ENCODE measurements at regions not wholly inside any gene's neighbourhood (a gene's known extent, or its start where the extent isn't known, plus 50 kb on each side); places are given as distances from the start of the nearest gene placed in this dataset.

DNA sequence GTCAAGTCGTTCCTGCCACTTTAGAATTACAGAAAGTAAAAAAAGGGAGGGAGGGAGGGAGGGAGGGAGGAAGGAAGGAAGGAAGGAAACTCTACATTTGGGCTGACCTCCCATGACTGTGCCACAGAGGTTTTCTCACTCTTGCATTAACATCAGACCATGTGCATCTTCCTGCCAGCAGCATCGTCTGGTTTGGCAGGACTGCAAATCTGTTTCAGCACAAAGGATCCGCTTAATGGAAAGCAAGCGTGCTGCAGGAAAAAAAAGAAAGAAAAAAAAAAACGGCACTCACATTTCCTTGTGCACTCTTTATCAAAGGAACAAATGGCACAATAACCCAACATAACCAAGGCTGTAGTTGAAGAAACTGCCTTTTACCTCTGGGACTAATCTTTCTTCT, 148.8 kb upstream of the HES1 start:
- Mint-ChIP-seq H3K27ac (no peak overlapping the region), H3K4me1 (peaks cover 7% of the 10 kb centered on the region; the same call in 2 of the 3 replicates), H3K4me3 (no peak overlapping the region), H3K36me3 (ENCODE audit: low read depth) (no peaks in the 10 kb centered on the region), H3K27me3 (ENCODE audit: insufficient read depth, low read depth, poor library complexity) (peaks cover 5% of the 10 kb centered on the region), H3K9me3 (peaks cover 3% of the 10 kb centered on the region; the same call in 1 of the 3 replicates)
- Histone ChIP-seq H3K27ac (ENCODE audit: low read depth) (no peak overlapping the region), H3K9me2 (ENCODE audit: insufficient read depth) (no peaks in the 10 kb centered on the region), H3K27me3 (ENCODE audit: insufficient read depth) (no peaks in the 10 kb centered on the region), H3K4me1 (ENCODE audit: insufficient read depth) (no peaks in the 10 kb centered on the region), H3K36me3 (ENCODE audit: insufficient read depth) (no peaks in the 10 kb centered on the region), H3K79me2 (replicated peaks; ENCODE audit: insufficient read depth) (no peaks in the 10 kb centered on the region), H3K4me2 (no peak overlapping the region), H3F3A (replicated peaks; ENCODE audit: low read depth) (no peaks in the 10 kb centered on the region), H4K20me1 (replicated peaks; ENCODE audit: insufficient read depth) (no peaks in the 10 kb centered on the region), H2AFZ (0 out of 2 replicates have a peak overlapping the region, but pooled peaks have one; percentile 3), H3K4me3 (no peak overlapping the region)
- TF ChIP-seq ZNF331 (CRISPR knock-in tag; IDR thresholded peaks at IDR 0.05; ENCODE audit: low read depth): no peak
- TF ChIP-seq, protein P1, sequence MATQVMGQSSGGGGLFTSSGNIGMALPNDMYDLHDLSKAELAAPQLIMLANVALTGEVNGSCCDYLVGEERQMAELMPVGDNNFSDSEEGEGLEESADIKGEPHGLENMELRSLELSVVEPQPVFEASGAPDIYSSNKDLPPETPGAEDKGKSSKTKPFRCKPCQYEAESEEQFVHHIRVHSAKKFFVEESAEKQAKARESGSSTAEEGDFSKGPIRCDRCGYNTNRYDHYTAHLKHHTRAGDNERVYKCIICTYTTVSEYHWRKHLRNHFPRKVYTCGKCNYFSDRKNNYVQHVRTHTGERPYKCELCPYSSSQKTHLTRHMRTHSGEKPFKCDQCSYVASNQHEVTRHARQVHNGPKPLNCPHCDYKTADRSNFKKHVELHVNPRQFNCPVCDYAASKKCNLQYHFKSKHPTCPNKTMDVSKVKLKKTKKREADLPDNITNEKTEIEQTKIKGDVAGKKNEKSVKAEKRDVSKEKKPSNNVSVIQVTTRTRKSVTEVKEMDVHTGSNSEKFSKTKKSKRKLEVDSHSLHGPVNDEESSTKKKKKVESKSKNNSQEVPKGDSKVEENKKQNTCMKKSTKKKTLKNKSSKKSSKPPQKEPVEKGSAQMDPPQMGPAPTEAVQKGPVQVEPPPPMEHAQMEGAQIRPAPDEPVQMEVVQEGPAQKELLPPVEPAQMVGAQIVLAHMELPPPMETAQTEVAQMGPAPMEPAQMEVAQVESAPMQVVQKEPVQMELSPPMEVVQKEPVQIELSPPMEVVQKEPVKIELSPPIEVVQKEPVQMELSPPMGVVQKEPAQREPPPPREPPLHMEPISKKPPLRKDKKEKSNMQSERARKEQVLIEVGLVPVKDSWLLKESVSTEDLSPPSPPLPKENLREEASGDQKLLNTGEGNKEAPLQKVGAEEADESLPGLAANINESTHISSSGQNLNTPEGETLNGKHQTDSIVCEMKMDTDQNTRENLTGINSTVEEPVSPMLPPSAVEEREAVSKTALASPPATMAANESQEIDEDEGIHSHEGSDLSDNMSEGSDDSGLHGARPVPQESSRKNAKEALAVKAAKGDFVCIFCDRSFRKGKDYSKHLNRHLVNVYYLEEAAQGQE (IDR thresholded peaks at IDR 0.05; ENCODE audit: unreplicated experiment): no peak
- TF ChIP-seq NANOG (IDR thresholded peaks at IDR 0.05; ENCODE audit: borderline replicate concordance): no peak
- no peak for TF ChIP-seq CREB1 (CRISPR knock-in tag; IDR thresholded peaks at IDR 0.05; ENCODE audit: low read depth)
- TF ChIP-seq, protein P2, sequence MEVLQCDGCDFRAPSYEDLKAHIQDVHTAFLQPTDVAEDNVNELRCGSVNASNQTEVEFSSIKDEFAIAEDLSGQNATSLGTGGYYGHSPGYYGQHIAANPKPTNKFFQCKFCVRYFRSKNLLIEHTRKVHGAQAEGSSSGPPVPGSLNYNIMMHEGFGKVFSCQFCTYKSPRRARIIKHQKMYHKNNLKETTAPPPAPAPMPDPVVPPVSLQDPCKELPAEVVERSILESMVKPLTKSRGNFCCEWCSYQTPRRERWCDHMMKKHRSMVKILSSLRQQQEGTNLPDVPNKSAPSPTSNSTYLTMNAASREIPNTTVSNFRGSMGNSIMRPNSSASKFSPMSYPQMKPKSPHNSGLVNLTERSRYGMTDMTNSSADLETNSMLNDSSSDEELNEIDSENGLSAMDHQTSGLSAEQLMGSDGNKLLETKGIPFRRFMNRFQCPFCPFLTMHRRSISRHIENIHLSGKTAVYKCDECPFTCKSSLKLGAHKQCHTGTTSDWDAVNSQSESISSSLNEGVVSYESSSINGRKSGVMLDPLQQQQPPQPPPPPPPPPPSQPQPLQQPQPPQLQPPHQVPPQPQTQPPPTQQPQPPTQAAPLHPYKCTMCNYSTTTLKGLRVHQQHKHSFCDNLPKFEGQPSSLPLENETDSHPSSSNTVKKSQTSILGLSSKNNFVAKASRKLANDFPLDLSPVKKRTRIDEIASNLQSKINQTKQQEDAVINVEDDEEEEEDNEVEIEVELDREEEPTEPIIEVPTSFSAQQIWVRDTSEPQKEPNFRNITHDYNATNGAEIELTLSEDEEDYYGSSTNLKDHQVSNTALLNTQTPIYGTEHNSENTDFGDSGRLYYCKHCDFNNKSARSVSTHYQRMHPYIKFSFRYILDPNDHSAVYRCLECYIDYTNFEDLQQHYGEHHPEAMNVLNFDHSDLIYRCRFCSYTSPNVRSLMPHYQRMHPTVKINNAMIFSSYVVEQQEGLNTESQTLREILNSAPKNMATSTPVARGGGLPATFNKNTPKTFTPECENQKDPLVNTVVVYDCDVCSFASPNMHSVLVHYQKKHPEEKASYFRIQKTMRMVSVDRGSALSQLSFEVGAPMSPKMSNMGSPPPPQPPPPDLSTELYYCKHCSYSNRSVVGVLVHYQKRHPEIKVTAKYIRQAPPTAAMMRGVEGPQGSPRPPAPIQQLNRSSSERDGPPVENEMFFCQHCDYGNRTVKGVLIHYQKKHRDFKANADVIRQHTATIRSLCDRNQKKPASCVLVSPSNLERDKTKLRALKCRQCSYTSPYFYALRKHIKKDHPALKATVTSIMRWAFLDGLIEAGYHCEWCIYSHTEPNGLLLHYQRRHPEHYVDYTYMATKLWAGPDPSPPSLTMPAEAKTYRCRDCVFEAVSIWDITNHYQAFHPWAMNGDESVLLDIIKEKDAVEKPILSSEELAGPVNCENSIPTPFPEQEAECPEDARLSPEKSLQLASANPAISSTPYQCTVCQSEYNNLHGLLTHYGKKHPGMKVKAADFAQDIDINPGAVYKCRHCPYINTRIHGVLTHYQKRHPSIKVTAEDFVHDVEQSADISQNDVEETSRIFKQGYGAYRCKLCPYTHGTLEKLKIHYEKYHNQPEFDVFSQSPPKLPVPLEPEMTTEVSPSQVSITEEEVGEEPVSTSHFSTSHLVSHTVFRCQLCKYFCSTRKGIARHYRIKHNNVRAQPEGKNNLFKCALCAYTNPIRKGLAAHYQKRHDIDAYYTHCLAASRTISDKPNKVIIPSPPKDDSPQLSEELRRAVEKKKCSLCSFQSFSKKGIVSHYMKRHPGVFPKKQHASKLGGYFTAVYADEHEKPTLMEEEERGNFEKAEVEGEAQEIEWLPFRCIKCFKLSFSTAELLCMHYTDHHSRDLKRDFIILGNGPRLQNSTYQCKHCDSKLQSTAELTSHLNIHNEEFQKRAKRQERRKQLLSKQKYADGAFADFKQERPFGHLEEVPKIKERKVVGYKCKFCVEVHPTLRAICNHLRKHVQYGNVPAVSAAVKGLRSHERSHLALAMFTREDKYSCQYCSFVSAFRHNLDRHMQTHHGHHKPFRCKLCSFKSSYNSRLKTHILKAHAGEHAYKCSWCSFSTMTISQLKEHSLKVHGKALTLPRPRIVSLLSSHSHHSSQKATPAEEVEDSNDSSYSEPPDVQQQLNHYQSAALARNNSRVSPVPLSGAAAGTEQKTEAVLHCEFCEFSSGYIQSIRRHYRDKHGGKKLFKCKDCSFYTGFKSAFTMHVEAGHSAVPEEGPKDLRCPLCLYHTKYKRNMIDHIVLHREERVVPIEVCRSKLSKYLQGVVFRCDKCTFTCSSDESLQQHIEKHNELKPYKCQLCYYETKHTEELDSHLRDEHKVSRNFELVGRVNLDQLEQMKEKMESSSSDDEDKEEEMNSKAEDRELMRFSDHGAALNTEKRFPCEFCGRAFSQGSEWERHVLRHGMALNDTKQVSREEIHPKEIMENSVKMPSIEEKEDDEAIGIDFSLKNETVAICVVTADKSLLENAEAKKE (CRISPR knock-in tag; IDR thresholded peaks at IDR 0.05): no peak
- TF ChIP-seq STAT1 (IDR thresholded peaks at IDR 0.05; ENCODE audit: unreplicated experiment): no peak
- TF ChIP-seq JUNB (IDR thresholded peaks at IDR 0.05; ENCODE audit: unreplicated experiment): no peak
- TF ChIP-seq, protein P3, sequence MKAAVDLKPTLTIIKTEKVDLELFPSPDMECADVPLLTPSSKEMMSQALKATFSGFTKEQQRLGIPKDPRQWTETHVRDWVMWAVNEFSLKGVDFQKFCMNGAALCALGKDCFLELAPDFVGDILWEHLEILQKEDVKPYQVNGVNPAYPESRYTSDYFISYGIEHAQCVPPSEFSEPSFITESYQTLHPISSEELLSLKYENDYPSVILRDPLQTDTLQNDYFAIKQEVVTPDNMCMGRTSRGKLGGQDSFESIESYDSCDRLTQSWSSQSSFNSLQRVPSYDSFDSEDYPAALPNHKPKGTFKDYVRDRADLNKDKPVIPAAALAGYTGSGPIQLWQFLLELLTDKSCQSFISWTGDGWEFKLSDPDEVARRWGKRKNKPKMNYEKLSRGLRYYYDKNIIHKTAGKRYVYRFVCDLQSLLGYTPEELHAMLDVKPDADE (IDR thresholded peaks at IDR 0.05): no peak
- TF ChIP-seq POLR2AphosphoS5 (IDR thresholded peaks at IDR 0.05; ENCODE audit: low read depth): no peak
- TF ChIP-seq EZH2 (IDR thresholded peaks at IDR 0.05; ENCODE audit: low read depth, unreplicated experiment): no peak
- TF ChIP-seq EZH2phosphoT487 (IDR thresholded peaks at IDR 0.05; ENCODE audit: unreplicated experiment): no peak
- TF ChIP-seq ZNF114 (CRISPR knock-in tag; IDR thresholded peaks at IDR 0.05): no peak
- TF ChIP-seq, protein P4, sequence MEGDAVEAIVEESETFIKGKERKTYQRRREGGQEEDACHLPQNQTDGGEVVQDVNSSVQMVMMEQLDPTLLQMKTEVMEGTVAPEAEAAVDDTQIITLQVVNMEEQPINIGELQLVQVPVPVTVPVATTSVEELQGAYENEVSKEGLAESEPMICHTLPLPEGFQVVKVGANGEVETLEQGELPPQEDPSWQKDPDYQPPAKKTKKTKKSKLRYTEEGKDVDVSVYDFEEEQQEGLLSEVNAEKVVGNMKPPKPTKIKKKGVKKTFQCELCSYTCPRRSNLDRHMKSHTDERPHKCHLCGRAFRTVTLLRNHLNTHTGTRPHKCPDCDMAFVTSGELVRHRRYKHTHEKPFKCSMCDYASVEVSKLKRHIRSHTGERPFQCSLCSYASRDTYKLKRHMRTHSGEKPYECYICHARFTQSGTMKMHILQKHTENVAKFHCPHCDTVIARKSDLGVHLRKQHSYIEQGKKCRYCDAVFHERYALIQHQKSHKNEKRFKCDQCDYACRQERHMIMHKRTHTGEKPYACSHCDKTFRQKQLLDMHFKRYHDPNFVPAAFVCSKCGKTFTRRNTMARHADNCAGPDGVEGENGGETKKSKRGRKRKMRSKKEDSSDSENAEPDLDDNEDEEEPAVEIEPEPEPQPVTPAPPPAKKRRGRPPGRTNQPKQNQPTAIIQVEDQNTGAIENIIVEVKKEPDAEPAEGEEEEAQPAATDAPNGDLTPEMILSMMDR (conservative IDR thresholded peaks at IDR 0.05; ENCODE audit: low read depth in 2 of 2): no peak
- ATAC-seq: no peak
- DNase-seq (ENCODE audit: low spot score): no peak
